Endothelial cell of umbilical vein (primary cell): ENCODE measurements at regions not wholly inside any gene's neighbourhood (a gene's known extent, or its start where the extent isn't known, plus 50 kb on each side); places are given as distances from the start of the nearest gene placed in this dataset.

Experiments used
- BruUV-seq: library from RNA; stranded (reverse); fragments of 400-500 nt; replicated peaks from 2 replicates; lab custom pipeline; 2021; lab: Mats Ljungman, UMichigan
- CTCF ChIA-PET: fragments of 300-600, 350-600 bp; sonication (Branson Sonifier 250); formaldehyde crosslinking; loops from one replicate; lab custom pipeline; 2021; ENCODE audit warnings: antibody characterized with exemption, inconsistent platforms; lab: Charles Lee
- POLR2A ChIA-PET: fragments of 300-600, 350-600 bp; sonication (Branson Sonifier 250); formaldehyde crosslinking; loops from one replicate; lab custom pipeline; 2021; ENCODE audit warnings: antibody characterized with exemption, inconsistent platforms; lab: Charles Lee
- DNase-seq: peaks from one replicate; pipeline ENCODE4 v3.0.0-alpha.2; 2011; ENCODE audit warnings: low read depth, low spot score
- FAIRE-seq: peaks from 2 replicates; lab custom pipeline; 2011; peaks lifted over from hg19 to GRCh38; lab: Jason Lieb, UNC
- H2AFZ ChIP-seq: 2 replicates; pipeline ENCODE4 v1.6.0; 2012; ENCODE audit warnings: low read depth, low read length, control low read depth, inconsistent platforms
- H3K27ac ChIP-seq: 2 replicates; pipeline ENCODE4 v1.5.1; 2011; ENCODE audit warnings: low read depth, mild to moderate bottlenecking, control low read depth, low read length, moderate library complexity; ENCODE audit not compliant: insufficient read depth
- H3K27me3 ChIP-seq, 2 experiments: 2 replicates each; pipeline versions ENCODE4 v1.6.0 to v1.6.1; 2011; ENCODE audit warnings: low read length in 2 of 2, mixed read lengths in 1 of 2; ENCODE audit not compliant: control insufficient read depth in 2 of 2, insufficient read depth in 2 of 2
- H3K36me3 ChIP-seq, 2 experiments: 2 replicates in 1 of 2; 3 replicates in 1 of 2; pipeline ENCODE4 v1.5.1; 2011; ENCODE audit warnings: low read length in 2 of 2, mild to moderate bottlenecking in 1 of 2, moderate library complexity in 1 of 2; ENCODE audit not compliant: control insufficient read depth in 2 of 2, insufficient read depth in 2 of 2; ENCODE audit errors: extremely low read depth in 1 of 2
- H3K4me1 ChIP-seq: 3 replicates; pipeline ENCODE4 v1.5.1; 2011; ENCODE audit warnings: mild to moderate bottlenecking, low read length; ENCODE audit not compliant: control insufficient read depth, insufficient read depth; ENCODE audit errors: extremely low read depth
- H3K4me2 ChIP-seq: 2 replicates; pipeline ENCODE4 v1.6.1; 2011; ENCODE audit warnings: low read length, control low read depth, mixed read lengths; ENCODE audit not compliant: insufficient read depth
- H3K4me3 ChIP-seq, 3 experiments: fragments of 200-600 bp in 1 of 3; sonication (generic), shearing (Covaris generic) in 1 of 3; replicated peaks in 1 of 3; 2 replicates each; pipeline ENCODE4 v1.5.1; 2011 to 2016; ENCODE audit warnings: control low read depth in 3 of 3, low read length in 3 of 3, mild to moderate bottlenecking in 2 of 3, inconsistent platforms in 1 of 3, low read depth in 1 of 3, moderate library complexity in 1 of 3; ENCODE audit not compliant: insufficient read depth in 1 of 3
- H3K79me2 ChIP-seq: 2 replicates; pipeline ENCODE4 v1.6.0; 2012; ENCODE audit warnings: low read length, inconsistent platforms; ENCODE audit not compliant: control insufficient read depth, insufficient read depth
- H3K9ac ChIP-seq: replicated peaks from 2 replicates; pipeline ENCODE3; 2011; ENCODE audit warnings: low read length, control low read depth; ENCODE audit not compliant: insufficient read depth; ENCODE audit errors: extremely low read depth
- H3K9me1 ChIP-seq: replicated peaks from 3 replicates; pipeline ENCODE4 v1.6.0; 2011; ENCODE audit warnings: mild to moderate bottlenecking, low read length; ENCODE audit not compliant: control insufficient read depth, insufficient read depth; ENCODE audit errors: extremely low read depth
- H3K9me3 ChIP-seq: replicated peaks from 2 replicates; pipeline ENCODE4 v1.5.1; 2012; ENCODE audit warnings: low read length, inconsistent platforms; ENCODE audit not compliant: control insufficient read depth, insufficient read depth
- H4K20me1 ChIP-seq: replicated peaks from 2 replicates; pipeline ENCODE3; 2011; ENCODE audit warnings: mild to moderate bottlenecking, low read length; ENCODE audit not compliant: control insufficient read depth, insufficient read depth; ENCODE audit errors: extremely low read depth
- CTCF ChIP-seq, 2 donors: IDR thresholded peaks; 1 replicate in 1 of 2; 2 replicates in 1 of 2; pipeline ENCODE4 v1.5.1; 2011; ENCODE audit warnings: low read length in 2 of 2, mild to moderate bottlenecking in 2 of 2, moderate library complexity in 2 of 2, control low read depth in 1 of 2, inconsistent platforms in 1 of 2, low read depth in 1 of 2; ENCODE audit not compliant: insufficient read depth in 1 of 2; ENCODE audit errors: extremely low read depth in 1 of 2
- EZH2 ChIP-seq: IDR thresholded peaks from 2 replicates; pipeline ENCODE4 v1.6.1; 2012; ENCODE audit warnings: borderline replicate concordance, low read depth, mild to moderate bottlenecking, moderate library complexity, low read length, inconsistent platforms; ENCODE audit not compliant: severe bottlenecking
- FOS ChIP-seq: IDR thresholded peaks from 2 replicates; pipeline ENCODE4 v1.6.1; 2011; ENCODE audit warnings: mild to moderate bottlenecking, low read length, moderate library complexity, borderline replicate concordance; ENCODE audit not compliant: insufficient read depth
- GATA2 ChIP-seq: IDR thresholded peaks from 2 replicates; pipeline ENCODE4 v1.7.0; 2011; ENCODE audit warnings: low read depth, mild to moderate bottlenecking, moderate library complexity, mixed read lengths, low read length; ENCODE audit not compliant: insufficient read length, insufficient read depth
- JUN ChIP-seq: IDR thresholded peaks from 2 replicates; pipeline ENCODE4 v1.6.1; 2011; ENCODE audit warnings: borderline replicate concordance, low read depth; ENCODE audit not compliant: insufficient read length, insufficient read depth
- MAX ChIP-seq: IDR thresholded peaks from 2 replicates; pipeline ENCODE4 v1.6.1; 2011; ENCODE audit not compliant: insufficient read depth, insufficient read length
- MYC ChIP-seq: IDR thresholded peaks from one replicate; pipeline ENCODE4 v1.6.1; 2011; ENCODE audit warnings: mild to moderate bottlenecking, low read depth, low read length
- POLR2A ChIP-seq: IDR thresholded peaks from 2 replicates; pipeline ENCODE4 v1.6.1; 2012; ENCODE audit warnings: low read depth, mild to moderate bottlenecking, control low read depth, low read length
- POLR2AphosphoS5 ChIP-seq: IDR thresholded peaks from 2 replicates; pipeline ENCODE4 v1.6.1; 2012; ENCODE audit warnings: low read depth, mild to moderate bottlenecking, control low read depth, low read length, moderate library complexity; ENCODE audit not compliant: insufficient read depth
- dilution Hi-C: fragments of 300-500 bp; cut with MboI; formaldehyde crosslinking; loops from one replicate; pipeline ENCODE4 v1.15.0; 2019; ENCODE audit warnings: low sequenced_read_pairs; ENCODE audit not compliant: extremely low pct_ligation_motif_present
- intact Hi-C: fragments of 100-400 bp; cut with micrococcal nuclease; formaldehyde crosslinking; loops from one replicate; pipeline ENCODE4 v1.10.0; 2022

GRCh38 chr1:91619881-91620280, 119.2 kb downstream of the CDC7 start:
- no TSS peak for BruUV-seq
- TF ChIP-seq GATA2 (no peak), JUN (no peak), POLR2A (no peak)
- no peaks in the 10 kb centered on the region for H3K9me1 ChIP-seq
- dilution Hi-C loops (no loop called here), intact Hi-C loops (no loop called here)
- H3K9me3 ChIP-seq: no peaks in the 10 kb centered on the region
- no peak overlapping the region for H3K27ac ChIP-seq
- H3K4me3 ChIP-seq: no peak overlapping the region
- no peaks in the 10 kb centered on the region for H4K20me1 ChIP-seq
- FAIRE-seq (no peak), DNase-seq (no peak)
- H3K4me1 ChIP-seq: no peaks in the 10 kb centered on the region
- H3K27me3 ChIP-seq: peaks cover 3 to 10% of the 10 kb centered on the region in 2 experiments
- ChIA-PET CTCF (interaction anchor here (0.6 to 2.2 kb wide), 4 partner anchors 23 to 266 kb away, joined by 3 to 4 read pairs (median 3); partner anchors contain the start of gene TGFBR3), POLR2A (no interaction called here)
- H3K79me2 ChIP-seq: no peaks in the 10 kb centered on the region
- H3K9ac ChIP-seq: no peak overlapping the region
- no peaks in the 10 kb centered on the region for H3K36me3 ChIP-seq
- no peak overlapping the region for H3K4me2 ChIP-seq
- H2AFZ ChIP-seq: no peak overlapping the region

- H2AFZ ChIP-seq: no peak overlapping the region
- no peaks in the 10 kb centered on the region for H4K20me1 ChIP-seq
- no peaks in the 10 kb centered on the region for H3K79me2 ChIP-seq
- ChIA-PET CTCF (interaction anchor here (2.2 kb wide), 1 partner anchor 264 kb away, joined by 4 read pairs; the partner anchor contains the start of gene TGFBR3), POLR2A (no interaction called here)
- H3K9ac ChIP-seq: no peak overlapping the region
- H3K27me3 ChIP-seq: peaks cover 3 to 10% of the 10 kb centered on the region in 2 experiments
- H3K4me3 ChIP-seq: no peak overlapping the region
- H3K4me2 ChIP-seq: no peak overlapping the region
- no TSS peak for BruUV-seq
- FAIRE-seq (no peak), DNase-seq (no peak)
- no peak overlapping the region for H3K27ac ChIP-seq
- H3K9me3 ChIP-seq: no peaks in the 10 kb centered on the region
- TF ChIP-seq POLR2AphosphoS5 (no peak), MYC (no peak), CTCF (IDR thresholded peaks at IDR 0.05; ENCODE audit: extremely low read depth in 1 of 2, insufficient read depth in 1 of 2, low read depth in 1 of 2, low read length in 2 of 2) (no peak), POLR2A (no peak), JUN (no peak), FOS (no peak), EZH2 (no peak), MAX (no peak), GATA2 (no peak)
- no peaks in the 10 kb centered on the region for H3K4me1 ChIP-seq
- intact Hi-C loops (no loop called here), dilution Hi-C loops (no loop called here)
- no peaks in the 10 kb centered on the region for H3K9me1 ChIP-seq
- no peaks in the 10 kb centered on the region for H3K36me3 ChIP-seq
These were observed 120.7 kb downstream of the CDC7 start for GRCh38 chr1:91621360-91621759.
